AG10803 (cell line): ENCODE measurements at regions not wholly inside any gene's neighbourhood (a gene's known extent, or its start where the extent isn't known, plus 50 kb on each side); places are given as distances from the start of the nearest gene placed in this dataset.
A peak's percentile ranks its signal among the peaks of the same experiment; 100 is the strongest.

Experiments used
- DNase-seq: peaks from one replicate; pipeline ENCODE4 v3.0.0; 2010; ENCODE audit warnings: low read depth
- H3K4me3 ChIP-seq: 2 replicates; pipeline ENCODE4 v1.5.1; 2011; ENCODE audit warnings: mild to moderate bottlenecking, low read length, control low read depth
- TF ChIP-seq, protein P1 (sequence below): conservative IDR thresholded peaks from 2 replicates; pipeline ENCODE4 v1.5.1; 2011; ENCODE audit warnings: mild to moderate bottlenecking, low read length, control low read depth, inconsistent platforms

- TF ChIP-seq, protein P1, sequence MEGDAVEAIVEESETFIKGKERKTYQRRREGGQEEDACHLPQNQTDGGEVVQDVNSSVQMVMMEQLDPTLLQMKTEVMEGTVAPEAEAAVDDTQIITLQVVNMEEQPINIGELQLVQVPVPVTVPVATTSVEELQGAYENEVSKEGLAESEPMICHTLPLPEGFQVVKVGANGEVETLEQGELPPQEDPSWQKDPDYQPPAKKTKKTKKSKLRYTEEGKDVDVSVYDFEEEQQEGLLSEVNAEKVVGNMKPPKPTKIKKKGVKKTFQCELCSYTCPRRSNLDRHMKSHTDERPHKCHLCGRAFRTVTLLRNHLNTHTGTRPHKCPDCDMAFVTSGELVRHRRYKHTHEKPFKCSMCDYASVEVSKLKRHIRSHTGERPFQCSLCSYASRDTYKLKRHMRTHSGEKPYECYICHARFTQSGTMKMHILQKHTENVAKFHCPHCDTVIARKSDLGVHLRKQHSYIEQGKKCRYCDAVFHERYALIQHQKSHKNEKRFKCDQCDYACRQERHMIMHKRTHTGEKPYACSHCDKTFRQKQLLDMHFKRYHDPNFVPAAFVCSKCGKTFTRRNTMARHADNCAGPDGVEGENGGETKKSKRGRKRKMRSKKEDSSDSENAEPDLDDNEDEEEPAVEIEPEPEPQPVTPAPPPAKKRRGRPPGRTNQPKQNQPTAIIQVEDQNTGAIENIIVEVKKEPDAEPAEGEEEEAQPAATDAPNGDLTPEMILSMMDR: no peak
- H3K4me3 ChIP-seq: no peak overlapping the region
- peak; percentile 45 for DNase-seq
Measured at GRCh38 chr6:164108869-164109769, 694.6 kb downstream of the QKI start.

GRCh38 chr6:164108092-164108491, 693.6 kb downstream of the QKI start:
- H3K4me3 ChIP-seq: no peak overlapping the region
- TF ChIP-seq, protein P1: no peak
- no peak for DNase-seq

GRCh38 chr6:164107297-164107995, 692.9 kb downstream of the QKI start:
- DNase-seq: peak; percentile 36
- H3K4me3 ChIP-seq: no peak overlapping the region
- TF ChIP-seq, protein P1: no peak

- H3K4me3 ChIP-seq: no peak overlapping the region
- DNase-seq: no peak
- TF ChIP-seq, protein P1: peak; percentile 40
Measured at GRCh38 chr6:164106345-164106769, 691.8 kb downstream of the QKI start.

DNA sequence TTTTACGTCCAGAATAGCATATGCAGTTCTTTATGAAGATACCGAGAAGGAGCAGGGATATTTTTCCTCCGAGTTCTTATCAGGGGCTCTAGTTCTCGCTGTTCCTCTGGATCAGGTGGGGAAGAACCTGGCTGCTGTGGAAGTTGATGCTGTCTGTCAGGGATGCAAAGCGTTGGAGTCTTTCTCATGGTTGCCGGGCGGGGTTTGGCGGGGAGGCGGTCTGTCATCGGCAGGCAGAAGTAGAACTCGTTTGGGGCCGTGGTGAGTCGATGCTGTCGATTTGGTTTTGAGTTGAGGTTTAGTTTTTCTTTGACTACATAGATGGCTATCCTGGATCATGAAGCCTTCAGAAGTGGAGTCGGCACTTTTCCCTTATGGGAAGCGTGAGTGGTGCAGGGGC, 691.2 kb downstream of the QKI start:
- TF ChIP-seq, protein P1: no peak
- DNase-seq: no peak
- H3K4me3 ChIP-seq: no peak overlapping the region

DNA sequence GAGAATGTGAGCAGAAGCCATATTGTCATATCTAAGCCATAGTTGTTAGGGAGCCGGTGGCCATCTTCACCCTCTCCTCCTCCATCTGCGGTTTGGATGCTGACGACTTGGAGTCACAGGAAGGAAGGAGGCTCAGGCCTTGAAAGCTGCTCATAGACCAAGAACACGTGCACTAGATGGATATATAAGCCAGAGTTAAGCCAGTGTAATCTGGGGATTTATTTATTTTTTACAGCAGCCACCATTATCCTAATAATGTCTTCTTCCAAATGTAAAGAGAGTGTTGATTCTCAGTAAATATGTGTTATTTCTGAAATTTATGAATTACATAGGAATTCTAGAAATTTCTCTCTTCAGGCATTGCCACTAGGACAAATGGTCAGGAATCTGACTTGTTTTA, 689.9 kb downstream of the QKI start:
- TF ChIP-seq, protein P1: no peak
- no peak overlapping the region for H3K4me3 ChIP-seq
- DNase-seq: no peak
